ENCODE measurements at regions not wholly inside any gene's neighbourhood (a gene's known extent, or its start where the extent isn't known, plus 50 kb on each side); places are given as distances from the start of the nearest gene placed in this dataset.
"Not testable (repeated sequence)": the region's sequence is repeated elsewhere in the genome, so short reads cannot be mapped to it uniquely, and the experiment has no call there.

GRCh38 chr11:31957674-31958073 lies 133.2 kb upstream of the RCN1 start:
- Histone ChIP-seq H3K27me3 (ENCODE audit: control insufficient read depth, insufficient read depth, low read length) (no peaks in the 10 kb centered on the region), H3K9me3 (ENCODE audit: control insufficient read depth in 2 of 3, insufficient read depth in 1 of 3, low read length in 3 of 3) (no peaks in the 10 kb centered on the region), H3K36me3 (ENCODE audit: control insufficient read depth in 2 of 3, insufficient read depth in 3 of 3, low read length in 3 of 3) (no peaks in the 10 kb centered on the region), H3K9ac (ENCODE audit: low read length in 3 of 3) (no peak overlapping the region), H3K4me3 (ENCODE audit: low read length in 3 of 3) (no peak overlapping the region), H3K4me1 (ENCODE audit: control insufficient read depth in 2 of 3, insufficient read depth in 2 of 3, low read depth in 1 of 3, low read length in 3 of 3) (no peaks in the 10 kb centered on the region), H3K27ac (ENCODE audit: low read depth in 2 of 2, low read length in 2 of 2) (no peak overlapping the region)
- intact Hi-C loops (cut with DNase I), result no loop called here
- no peak for TF ChIP-seq CTCF (IDR thresholded peaks at IDR 0.05; ENCODE audit: borderline replicate concordance, extremely low read depth, insufficient read depth)
- FAIRE-seq, result no peak
- DNase-seq, result no peak

- DNase-seq (no peak), FAIRE-seq (no peak)
- Histone ChIP-seq H3K36me3 (ENCODE audit: control insufficient read depth in 2 of 3, insufficient read depth in 3 of 3, low read length in 3 of 3) (no peaks in the 10 kb centered on the region), H3K4me1 (ENCODE audit: control insufficient read depth in 2 of 3, insufficient read depth in 2 of 3, low read depth in 1 of 3, low read length in 3 of 3) (no peaks in the 10 kb centered on the region), H3K27ac (ENCODE audit: low read depth in 2 of 2, low read length in 2 of 2) (no peak overlapping the region), H3K27me3 (ENCODE audit: control insufficient read depth, insufficient read depth, low read length) (no peaks in the 10 kb centered on the region), H3K9ac (ENCODE audit: low read length in 3 of 3) (no peak overlapping the region), H3K4me3 (ENCODE audit: low read length in 3 of 3) (no peak overlapping the region), H3K9me3 (ENCODE audit: control insufficient read depth in 2 of 3, insufficient read depth in 1 of 3, low read length in 3 of 3) (no peaks in the 10 kb centered on the region)
- intact Hi-C loops (cut with DNase I), result no loop called here
- TF ChIP-seq CTCF (IDR thresholded peaks at IDR 0.05; ENCODE audit: borderline replicate concordance, extremely low read depth, insufficient read depth), result no peak
These were observed 134.6 kb upstream of the RCN1 start for GRCh38 chr11:31956310-31956709.

- Histone ChIP-seq H3K4me3 (ENCODE audit: low read length in 3 of 3) (no peak overlapping the region), H3K36me3 (ENCODE audit: control insufficient read depth in 2 of 3, insufficient read depth in 3 of 3, low read length in 3 of 3) (no peaks in the 10 kb centered on the region), H3K4me1 (ENCODE audit: control insufficient read depth in 2 of 3, insufficient read depth in 2 of 3, low read depth in 1 of 3, low read length in 3 of 3) (no peaks in the 10 kb centered on the region), H3K9me3 (ENCODE audit: control insufficient read depth in 2 of 3, insufficient read depth in 1 of 3, low read length in 3 of 3) (no peaks in the 10 kb centered on the region), H3K27me3 (ENCODE audit: control insufficient read depth, insufficient read depth, low read length) (no peaks in the 10 kb centered on the region), H3K27ac (ENCODE audit: low read depth in 2 of 2, low read length in 2 of 2) (no peak overlapping the region), H3K9ac (ENCODE audit: low read length in 3 of 3) (no peak overlapping the region)
- FAIRE-seq (no peak), DNase-seq (no peak)
- TF ChIP-seq CTCF (IDR thresholded peaks at IDR 0.05; ENCODE audit: borderline replicate concordance, extremely low read depth, insufficient read depth), result no peak
- intact Hi-C loops (cut with DNase I), result no loop called here
These were observed 135.0 kb upstream of the RCN1 start for GRCh38 chr11:31955838-31956237.

GRCh38 chr11:31953803-31954327 lies 137.0 kb upstream of the RCN1 start:
- no peak overlapping the region for H3K27ac ChIP-seq (ENCODE audit: low read depth in 2 of 2, low read length in 2 of 2)
- H3K4me3 ChIP-seq (ENCODE audit: low read length in 3 of 3), result no peak overlapping the region
- H3K4me1 ChIP-seq (ENCODE audit: control insufficient read depth in 2 of 3, insufficient read depth in 2 of 3, low read depth in 1 of 3, low read length in 3 of 3), result no peaks in the 10 kb centered on the region
- intact Hi-C loops (cut with DNase I), result no loop called here
- no peak overlapping the region for H3K9ac ChIP-seq (ENCODE audit: low read length in 3 of 3)
- H3K36me3 ChIP-seq (ENCODE audit: control insufficient read depth in 2 of 3, insufficient read depth in 3 of 3, low read length in 3 of 3), result no peaks in the 10 kb centered on the region
- FAIRE-seq (no peak), DNase-seq (no peak)
- no peaks in the 10 kb centered on the region for H3K9me3 ChIP-seq (ENCODE audit: control insufficient read depth in 2 of 3, insufficient read depth in 1 of 3, low read length in 3 of 3)
- no peaks in the 10 kb centered on the region for H3K27me3 ChIP-seq (ENCODE audit: control insufficient read depth, insufficient read depth, low read length)
- TF ChIP-seq CTCF (IDR thresholded peaks at IDR 0.05; ENCODE audit: borderline replicate concordance, extremely low read depth, insufficient read depth), result no peak

GRCh38 chr11:31949733-31950200 lies 138.6 kb upstream of the PAX6 start:
- H3K36me3 ChIP-seq (ENCODE audit: control insufficient read depth in 2 of 3, insufficient read depth in 3 of 3, low read length in 3 of 3); H3K27me3 ChIP-seq (ENCODE audit: control insufficient read depth, insufficient read depth, low read length); H3K9ac ChIP-seq (ENCODE audit: low read length in 3 of 3); intact Hi-C loops (cut with DNase I); H3K27ac ChIP-seq (ENCODE audit: low read depth in 2 of 2, low read length in 2 of 2); FAIRE-seq; DNase-seq; H3K4me3 ChIP-seq (ENCODE audit: low read length in 3 of 3); H3K4me1 ChIP-seq (ENCODE audit: control insufficient read depth in 2 of 3, insufficient read depth in 2 of 3, low read depth in 1 of 3, low read length in 3 of 3); H3K9me3 ChIP-seq (ENCODE audit: control insufficient read depth in 2 of 3, insufficient read depth in 1 of 3, low read length in 3 of 3): not testable (repeated sequence)
